Smooth muscle cell (in vitro differentiated cells): ENCODE measurements at regions not wholly inside any gene's neighbourhood (a gene's known extent, or its start where the extent isn't known, plus 50 kb on each side); places are given as distances from the start of the nearest gene placed in this dataset.

Source experiments
- DNase-seq: peaks from one replicate; lab custom pipeline; 2025; ENCODE audit not compliant: unreplicated experiment; lab: John Stamatoyannopoulos, UW
- H2AFZ ChIP-seq: fragments of 200-600 bp; sonication (generic); 2 replicates; pipeline ENCODE4 v1.6.0; 2016; ENCODE audit warnings: antibody characterized with exemption, low read depth, mild to moderate bottlenecking
- H3F3A ChIP-seq: fragments of 200-600 bp; sonication (generic); 2 replicates; pipeline ENCODE4 v1.6.0; 2017; ENCODE audit warnings: antibody characterized with exemption, low read depth
- H3K27ac ChIP-seq: fragments of 200-600 bp; sonication (generic); 2 replicates; pipeline ENCODE4 v1.5.1; 2016; ENCODE audit warnings: low read depth, mild to moderate bottlenecking
- H3K27me3 ChIP-seq: fragments of 200-600 bp; sonication (generic); 2 replicates; pipeline ENCODE4 v1.6.1; 2016; ENCODE audit warnings: low read depth, mild to moderate bottlenecking
- H3K36me3 ChIP-seq: fragments of 200-600 bp; sonication (generic); 2 replicates; pipeline ENCODE4 v1.5.1; 2016; ENCODE audit warnings: low read depth
- H3K4me1 ChIP-seq: fragments of 200-600 bp; sonication (generic); 2 replicates; pipeline ENCODE4 v1.5.1; 2016; ENCODE audit warnings: low read depth
- H3K4me2 ChIP-seq: fragments of 200-600 bp; sonication (generic); 2 replicates; pipeline ENCODE4 v1.6.0; 2016; ENCODE audit warnings: mild to moderate bottlenecking
- H3K4me3 ChIP-seq: fragments of 200-600 bp; sonication (generic); 2 replicates; pipeline ENCODE4 v1.5.1; 2016; ENCODE audit warnings: mild to moderate bottlenecking
- H3K79me2 ChIP-seq: fragments of 200-600 bp; sonication (generic); 2 replicates; pipeline ENCODE4 v1.6.0; 2016; ENCODE audit warnings: low read depth, mild to moderate bottlenecking
- H3K9ac ChIP-seq: fragments of 200-600 bp; sonication (generic); 2 replicates; pipeline ENCODE4 v1.6.0; 2016; ENCODE audit warnings: low read depth
- H3K9me3 ChIP-seq: fragments of 200-600 bp; sonication (generic); replicated peaks from 2 replicates; pipeline ENCODE4 v1.5.1; 2016; ENCODE audit warnings: low read depth
- H4K20me1 ChIP-seq: fragments of 200-600 bp; sonication (generic); 2 replicates; pipeline ENCODE4 v1.6.0; 2016; ENCODE audit warnings: low read depth
- whole genome bisulfite sequencing: methylation state at CpG from one replicate; pipeline ENCODE4 v1.1.7; 2016; ENCODE audit warnings: low lambda C conversion rate; 5-methylcytosine and 5-hydroxymethylcytosine counted together
- TF ChIP-seq, protein P1 (sequence below): fragments of 200-600 bp; sonication (generic); IDR thresholded peaks from 2 replicates; pipeline ENCODE4 v1.5.1; 2017; ENCODE audit warnings: borderline replicate concordance, mild to moderate bottlenecking, antibody characterized with exemption; ENCODE audit not compliant: insufficient read depth, poor library complexity, severe bottlenecking

DNA sequence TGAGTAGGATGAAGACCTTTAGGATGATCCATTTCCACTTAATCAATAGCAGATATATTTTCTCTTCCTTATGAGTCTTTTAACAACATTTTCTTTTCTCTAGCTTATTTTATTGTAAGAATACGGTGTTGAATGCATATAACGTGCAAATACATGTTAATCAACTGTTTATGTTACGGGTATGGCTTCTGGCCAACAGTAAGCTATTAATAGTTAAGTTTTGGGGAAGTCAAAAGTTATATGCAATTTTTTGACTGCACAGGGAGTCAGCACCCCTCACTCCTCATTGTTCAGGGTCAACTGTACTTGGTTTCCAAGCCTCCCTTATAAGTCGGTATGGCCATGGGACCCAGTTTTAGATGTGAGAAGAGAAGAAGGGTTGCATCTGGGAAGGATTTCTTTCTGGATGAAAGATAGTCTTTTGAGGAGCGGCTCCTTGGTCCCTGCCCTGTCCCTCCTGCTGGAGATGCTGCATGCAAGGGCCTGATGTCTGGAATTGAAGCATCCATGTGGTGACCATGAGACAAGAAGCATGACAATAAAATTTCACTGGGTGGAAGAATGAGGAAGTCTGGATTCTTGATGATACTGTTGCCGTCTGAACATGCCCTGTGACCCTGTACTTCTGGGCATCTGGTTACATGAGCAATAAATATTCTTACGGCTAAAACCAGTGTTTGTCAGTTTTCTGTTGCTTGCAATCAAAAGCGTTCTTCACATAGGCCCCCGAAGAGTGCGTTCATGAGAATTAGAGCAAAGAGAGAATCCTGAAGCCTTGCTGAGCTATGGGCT, 194.7 kb upstream of the PMEPA1 start:
- TF ChIP-seq, protein P1, sequence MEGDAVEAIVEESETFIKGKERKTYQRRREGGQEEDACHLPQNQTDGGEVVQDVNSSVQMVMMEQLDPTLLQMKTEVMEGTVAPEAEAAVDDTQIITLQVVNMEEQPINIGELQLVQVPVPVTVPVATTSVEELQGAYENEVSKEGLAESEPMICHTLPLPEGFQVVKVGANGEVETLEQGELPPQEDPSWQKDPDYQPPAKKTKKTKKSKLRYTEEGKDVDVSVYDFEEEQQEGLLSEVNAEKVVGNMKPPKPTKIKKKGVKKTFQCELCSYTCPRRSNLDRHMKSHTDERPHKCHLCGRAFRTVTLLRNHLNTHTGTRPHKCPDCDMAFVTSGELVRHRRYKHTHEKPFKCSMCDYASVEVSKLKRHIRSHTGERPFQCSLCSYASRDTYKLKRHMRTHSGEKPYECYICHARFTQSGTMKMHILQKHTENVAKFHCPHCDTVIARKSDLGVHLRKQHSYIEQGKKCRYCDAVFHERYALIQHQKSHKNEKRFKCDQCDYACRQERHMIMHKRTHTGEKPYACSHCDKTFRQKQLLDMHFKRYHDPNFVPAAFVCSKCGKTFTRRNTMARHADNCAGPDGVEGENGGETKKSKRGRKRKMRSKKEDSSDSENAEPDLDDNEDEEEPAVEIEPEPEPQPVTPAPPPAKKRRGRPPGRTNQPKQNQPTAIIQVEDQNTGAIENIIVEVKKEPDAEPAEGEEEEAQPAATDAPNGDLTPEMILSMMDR, result no peak
- no peak overlapping the region for H3K27ac ChIP-seq
- no peak overlapping the region for H3K4me3 ChIP-seq
- no peak overlapping the region for H3K4me2 ChIP-seq
- no peak overlapping the region for H3K9ac ChIP-seq
- H3K27me3 ChIP-seq, result no peaks in the 10 kb centered on the region
- WGBS, result 75% methylated on average over 10 of the region's 10 CpGs
- H3K79me2 ChIP-seq, result no peaks in the 10 kb centered on the region
- H4K20me1 ChIP-seq, result no peaks in the 10 kb centered on the region
- H3K36me3 ChIP-seq, result no peaks in the 10 kb centered on the region
- no peak for DNase-seq
- no peaks in the 10 kb centered on the region for H3K9me3 ChIP-seq
- H3F3A ChIP-seq, result no peaks in the 10 kb centered on the region
- H3K4me1 ChIP-seq, result peaks cover 6% of the 10 kb centered on the region
- no peak overlapping the region for H2AFZ ChIP-seq

DNA sequence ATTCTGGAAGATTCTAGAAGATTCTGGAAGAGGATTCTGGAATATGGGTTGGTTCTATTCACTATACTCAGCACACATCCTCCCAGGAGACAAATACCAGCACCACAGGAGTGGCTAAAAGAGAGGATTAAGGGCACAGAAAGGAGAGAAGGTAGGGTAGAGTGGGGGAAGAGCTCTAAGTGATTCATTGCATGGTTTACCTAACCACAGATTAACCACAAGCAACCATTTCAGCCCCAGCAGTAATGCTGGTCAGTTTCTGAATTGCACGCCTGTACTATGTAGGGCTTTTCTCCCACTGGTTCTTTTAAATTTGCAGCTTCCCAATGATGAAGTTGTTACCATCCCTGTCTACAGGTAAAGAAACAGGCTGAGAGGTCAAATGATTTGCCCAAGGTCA, 192.7 kb upstream of the PMEPA1 start:
- Histone ChIP-seq H3K9me3 (no peaks in the 10 kb centered on the region), H3K79me2 (no peaks in the 10 kb centered on the region), H2AFZ (no peak overlapping the region), H3K27me3 (no peaks in the 10 kb centered on the region), H3K4me1 (peaks cover 9% of the 10 kb centered on the region), H3K36me3 (no peaks in the 10 kb centered on the region), H3K27ac (no peak overlapping the region), H3K9ac (no peak overlapping the region), H4K20me1 (no peaks in the 10 kb centered on the region), H3K4me3 (no peak overlapping the region), H3F3A (no peaks in the 10 kb centered on the region), H3K4me2 (peak overlapping the region; percentile 33)
- DNase-seq, result no peak
- WGBS, result 11% methylated on average over 1 of the region's 1 CpG
- TF ChIP-seq, protein P1, result no peak

DNA sequence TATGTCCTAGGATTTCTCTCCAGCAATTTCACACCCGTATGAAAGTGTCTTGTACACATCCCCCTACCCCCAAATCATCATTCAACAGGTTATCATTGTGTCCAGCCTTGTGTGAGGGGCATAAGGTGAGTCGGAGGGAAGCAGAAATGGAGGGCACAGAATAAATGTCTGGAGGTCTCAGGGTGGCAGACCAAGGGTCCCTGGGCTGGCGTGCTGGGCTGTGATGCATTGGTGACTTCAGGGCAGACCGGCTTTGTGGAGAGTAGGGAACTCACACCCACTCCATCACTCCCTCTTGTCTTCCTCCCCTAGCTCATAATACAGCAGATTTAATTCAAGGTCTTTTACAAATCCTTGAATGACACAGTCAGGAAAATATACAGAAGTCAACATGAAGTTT, 191.7 kb upstream of the PMEPA1 start:
- 91% methylated on average over 4 of the region's 4 CpGs for WGBS
- H3K9me3 ChIP-seq, result no peaks in the 10 kb centered on the region
- no peaks in the 10 kb centered on the region for H3K36me3 ChIP-seq
- no peak for DNase-seq
- no peaks in the 10 kb centered on the region for H3K79me2 ChIP-seq
- no peak overlapping the region for H2AFZ ChIP-seq
- TF ChIP-seq, protein P1, result no peak
- H3K9ac ChIP-seq, result no peak overlapping the region
- no peaks in the 10 kb centered on the region for H3K27me3 ChIP-seq
- H3K27ac ChIP-seq, result no peak overlapping the region
- no peak overlapping the region for H3K4me2 ChIP-seq
- H3K4me1 ChIP-seq, result peaks cover 9% of the 10 kb centered on the region
- no peaks in the 10 kb centered on the region for H4K20me1 ChIP-seq
- no peaks in the 10 kb centered on the region for H3F3A ChIP-seq
- H3K4me3 ChIP-seq, result no peak overlapping the region
